Suprapubic skin (tissue), 3 donors: ENCODE measurements at regions not wholly inside any gene's neighbourhood (a gene's known extent, or its start where the extent isn't known, plus 50 kb on each side); places are given as distances from the start of the nearest gene placed in this dataset.

ENCODE experiments used
- CTCF ChIP-seq, 2 donors: fragments of 200-600 bp in 1 of 2; fragments of 450-650 bp in 1 of 2; sonication (generic) in 1 of 2; IDR thresholded peaks; one replicate each; pipeline ENCODE4 v1.5.1; 2016 to 2019; ENCODE audit warnings: antibody characterized with exemption in 2 of 2, mild to moderate bottlenecking in 1 of 2, moderate library complexity in 1 of 2
- POLR2A ChIP-seq, 2 donors: fragments of 450-650 bp; IDR thresholded peaks; one replicate each; pipeline ENCODE4 v1.6.1; 2017; ENCODE audit warnings: antibody characterized with exemption in 2 of 2, mild to moderate bottlenecking in 2 of 2, moderate library complexity in 2 of 2

GRCh38 chr4:3673716-3674478 is 92.3 kb upstream of the ADRA2C start:
- no peak for TF ChIP-seq CTCF (IDR thresholded peaks at IDR 0.05)
- TF ChIP-seq POLR2A (IDR thresholded peaks at IDR 0.05), result no peak
